ENCODE measurements at regions not wholly inside any gene's neighbourhood (a gene's known extent, or its start where the extent isn't known, plus 50 kb on each side); places are given as distances from the start of the nearest gene placed in this dataset.

DNA sequence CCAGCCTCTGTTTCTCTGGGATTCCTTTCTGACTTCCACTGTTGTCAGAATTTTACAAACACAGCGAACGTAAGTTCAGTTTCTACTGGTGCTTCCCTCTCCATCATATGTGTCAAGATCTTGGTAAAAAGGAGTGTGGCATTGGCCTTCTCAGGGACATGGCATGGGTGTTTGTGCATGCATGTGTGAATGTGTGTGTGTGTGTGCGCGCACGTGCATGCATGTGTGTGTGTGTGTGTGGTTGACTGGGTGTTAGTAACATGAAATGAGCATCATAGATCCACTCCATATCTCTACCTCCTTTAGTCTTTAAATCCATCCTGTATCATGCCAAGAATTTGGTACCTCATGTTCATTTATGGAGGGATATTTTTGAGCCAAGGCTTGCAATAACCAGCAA is 411.3 kb downstream of the NPHP4 start:
- no peak for ATAC-seq
- no peak for DNase-seq (ENCODE audit: low read depth, low spot score)
- intact Hi-C loops (cut with micrococcal nuclease; ENCODE audit: unreplicated experiment): no loop called here
- H3K9ac ChIP-seq (ENCODE audit: control insufficient read depth, insufficient read depth, low read length): no peak overlapping the region
- no peaks in the 10 kb centered on the region for H4K20me1 ChIP-seq (ENCODE audit: control insufficient read depth, insufficient read depth)
- H3K4me1 ChIP-seq (ENCODE audit: control insufficient read depth, insufficient read depth, low read length): no peaks in the 10 kb centered on the region
- CTCF ChIA-PET: no interaction called here
- FAIRE-seq: no peak
- no peak overlapping the region for H3K4me3 ChIP-seq
- SMC1A ChIA-PET (ENCODE audit: uncharacterized antibody, unreplicated experiment): no interaction called here
- no peak overlapping the region for H2AFZ ChIP-seq (ENCODE audit: control insufficient read depth, low read depth, low read length)
- no peak overlapping the region for H3K27ac ChIP-seq (ENCODE audit: control insufficient read depth, insufficient read depth)
- no peak overlapping the region for H3K4me2 ChIP-seq (ENCODE audit: control insufficient read depth, insufficient read depth)
- H3K36me3 ChIP-seq (ENCODE audit: control insufficient read depth in 2 of 2, insufficient read depth in 2 of 2, low read length in 1 of 2): no peaks in the 10 kb centered on the region
- WGBS (ENCODE audit: insufficient coverage, insufficient replicate concordance, low lambda C conversion rate, missing lambda C conversion rate): 18% methylated on average over 5 of the region's 5 CpGs
- in situ Hi-C loops (cut with MboI): no loop called here
- H3K27me3 ChIP-seq (replicated peaks in 1 of 2; ENCODE audit: control insufficient read depth in 2 of 2, insufficient read depth in 2 of 2, low read length in 1 of 2): no peaks in the 10 kb centered on the region
- TF ChIP-seq FOXM1 (IDR thresholded peaks at IDR 0.05; ENCODE audit: low read depth, low read length): no peak
- RAD21 ChIA-PET (ENCODE audit: unreplicated experiment): no interaction called here
- POLR2A ChIA-PET: no interaction called here
- no TSS peak for BruUV-seq (replicated peaks)
- no peaks in the 10 kb centered on the region for H3K9me3 ChIP-seq (replicated peaks; ENCODE audit: control insufficient read depth, insufficient read depth, low read length)
- H3K79me2 ChIP-seq (ENCODE audit: control insufficient read depth, insufficient read depth, low read length): no peaks in the 10 kb centered on the region

DNA sequence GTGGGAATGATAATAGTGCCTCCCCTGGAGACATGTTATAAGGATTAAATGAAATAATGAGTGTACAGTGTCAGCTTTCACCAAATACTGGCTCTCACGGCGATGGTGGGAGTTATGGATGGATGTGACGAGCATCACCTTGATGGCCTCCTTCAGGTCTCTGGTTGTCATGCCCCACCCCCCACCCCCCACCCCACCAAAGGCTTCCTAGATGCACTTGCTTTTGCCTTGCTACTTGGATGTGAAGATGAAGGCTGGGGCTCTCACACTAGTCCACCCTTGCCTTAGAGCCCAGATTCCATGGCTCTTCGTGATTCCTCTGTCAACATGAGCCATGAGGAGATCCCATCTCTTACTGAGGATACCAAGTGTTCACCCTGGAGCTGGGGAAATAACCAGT is 412.3 kb downstream of the NPHP4 start:
- no peaks in the 10 kb centered on the region for H3K4me1 ChIP-seq (ENCODE audit: control insufficient read depth, insufficient read depth, low read length)
- CTCF ChIA-PET: no interaction called here
- H4K20me1 ChIP-seq (ENCODE audit: control insufficient read depth, insufficient read depth): no peaks in the 10 kb centered on the region
- intact Hi-C loops (cut with micrococcal nuclease; ENCODE audit: unreplicated experiment): no loop called here
- no peaks in the 10 kb centered on the region for H3K27me3 ChIP-seq (replicated peaks in 1 of 2; ENCODE audit: control insufficient read depth in 2 of 2, insufficient read depth in 2 of 2, low read length in 1 of 2)
- in situ Hi-C loops (cut with MboI): no loop called here
- FAIRE-seq (no peak), DNase-seq (ENCODE audit: low read depth, low spot score) (no peak), ATAC-seq (no peak)
- POLR2A ChIA-PET: interaction anchor here (0.5 kb wide), 1 partner anchor 23 kb away, joined by 3 read pairs; no protein-coding TSS in a partner anchor
- H3K36me3 ChIP-seq (ENCODE audit: control insufficient read depth in 2 of 2, insufficient read depth in 2 of 2, low read length in 1 of 2): no peaks in the 10 kb centered on the region
- H3K79me2 ChIP-seq (ENCODE audit: control insufficient read depth, insufficient read depth, low read length): no peaks in the 10 kb centered on the region
- SMC1A ChIA-PET (ENCODE audit: uncharacterized antibody, unreplicated experiment): no interaction called here
- H3K27ac ChIP-seq (ENCODE audit: control insufficient read depth, insufficient read depth): no peak overlapping the region
- 0% methylated on average over 4 of the region's 4 CpGs for WGBS (ENCODE audit: insufficient coverage, insufficient replicate concordance, low lambda C conversion rate, missing lambda C conversion rate)
- RAD21 ChIA-PET (ENCODE audit: unreplicated experiment): no interaction called here
- no peak overlapping the region for H2AFZ ChIP-seq (ENCODE audit: control insufficient read depth, low read depth, low read length)
- H3K9ac ChIP-seq (ENCODE audit: control insufficient read depth, insufficient read depth, low read length): no peak overlapping the region
- H3K9me3 ChIP-seq (replicated peaks; ENCODE audit: control insufficient read depth, insufficient read depth, low read length): no peaks in the 10 kb centered on the region
- H3K4me2 ChIP-seq (ENCODE audit: control insufficient read depth, insufficient read depth): no peak overlapping the region
- no peak overlapping the region for H3K4me3 ChIP-seq
- BruUV-seq (replicated peaks): no TSS peak
- TF ChIP-seq SMAD5 (IDR thresholded peaks at IDR 0.05; ENCODE audit: low read depth): no peak
- no peak for TF ChIP-seq SP1 (IDR thresholded peaks at IDR 0.05; ENCODE audit: low read depth, low read length)
- TF ChIP-seq RELA (IDR thresholded peaks at IDR 0.05; ENCODE audit: borderline replicate concordance, partially characterized antibody): no peak
- no peak for TF ChIP-seq MTA2 (IDR thresholded peaks at IDR 0.05; ENCODE audit: low read depth)
- TF ChIP-seq BCL11A (IDR thresholded peaks at IDR 0.05; ENCODE audit: low read depth, low read length): no peak
- TF ChIP-seq EED (IDR thresholded peaks at IDR 0.05; ENCODE audit: low read depth): no peak
- TF ChIP-seq SMAD1 (IDR thresholded peaks at IDR 0.05; ENCODE audit: low read depth, partially characterized antibody): no peak
- no peak for TF ChIP-seq CREM (IDR thresholded peaks at IDR 0.05; ENCODE audit: low read depth)
- TF ChIP-seq, protein P1, sequence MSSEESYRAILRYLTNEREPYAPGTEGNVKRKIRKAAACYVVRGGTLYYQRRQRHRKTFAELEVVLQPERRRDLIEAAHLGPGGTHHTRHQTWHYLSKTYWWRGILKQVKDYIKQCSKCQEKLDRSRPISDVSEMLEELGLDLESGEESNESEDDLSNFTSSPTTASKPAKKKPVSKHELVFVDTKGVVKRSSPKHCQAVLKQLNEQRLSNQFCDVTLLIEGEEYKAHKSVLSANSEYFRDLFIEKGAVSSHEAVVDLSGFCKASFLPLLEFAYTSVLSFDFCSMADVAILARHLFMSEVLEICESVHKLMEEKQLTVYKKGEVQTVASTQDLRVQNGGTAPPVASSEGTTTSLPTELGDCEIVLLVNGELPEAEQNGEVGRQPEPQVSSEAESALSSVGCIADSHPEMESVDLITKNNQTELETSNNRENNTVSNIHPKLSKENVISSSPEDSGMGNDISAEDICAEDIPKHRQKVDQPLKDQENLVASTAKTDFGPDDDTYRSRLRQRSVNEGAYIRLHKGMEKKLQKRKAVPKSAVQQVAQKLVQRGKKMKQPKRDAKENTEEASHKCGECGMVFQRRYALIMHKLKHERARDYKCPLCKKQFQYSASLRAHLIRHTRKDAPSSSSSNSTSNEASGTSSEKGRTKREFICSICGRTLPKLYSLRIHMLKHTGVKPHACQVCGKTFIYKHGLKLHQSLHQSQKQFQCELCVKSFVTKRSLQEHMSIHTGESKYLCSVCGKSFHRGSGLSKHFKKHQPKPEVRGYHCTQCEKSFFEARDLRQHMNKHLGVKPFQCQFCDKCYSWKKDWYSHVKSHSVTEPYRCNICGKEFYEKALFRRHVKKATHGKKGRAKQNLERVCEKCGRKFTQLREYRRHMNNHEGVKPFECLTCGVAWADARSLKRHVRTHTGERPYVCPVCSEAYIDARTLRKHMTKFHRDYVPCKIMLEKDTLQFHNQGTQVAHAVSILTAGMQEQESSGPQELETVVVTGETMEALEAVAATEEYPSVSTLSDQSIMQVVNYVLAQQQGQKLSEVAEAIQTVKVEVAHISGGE (CRISPR knock-in tag; IDR thresholded peaks at IDR 0.05): no peak
- TF ChIP-seq, protein P2, sequence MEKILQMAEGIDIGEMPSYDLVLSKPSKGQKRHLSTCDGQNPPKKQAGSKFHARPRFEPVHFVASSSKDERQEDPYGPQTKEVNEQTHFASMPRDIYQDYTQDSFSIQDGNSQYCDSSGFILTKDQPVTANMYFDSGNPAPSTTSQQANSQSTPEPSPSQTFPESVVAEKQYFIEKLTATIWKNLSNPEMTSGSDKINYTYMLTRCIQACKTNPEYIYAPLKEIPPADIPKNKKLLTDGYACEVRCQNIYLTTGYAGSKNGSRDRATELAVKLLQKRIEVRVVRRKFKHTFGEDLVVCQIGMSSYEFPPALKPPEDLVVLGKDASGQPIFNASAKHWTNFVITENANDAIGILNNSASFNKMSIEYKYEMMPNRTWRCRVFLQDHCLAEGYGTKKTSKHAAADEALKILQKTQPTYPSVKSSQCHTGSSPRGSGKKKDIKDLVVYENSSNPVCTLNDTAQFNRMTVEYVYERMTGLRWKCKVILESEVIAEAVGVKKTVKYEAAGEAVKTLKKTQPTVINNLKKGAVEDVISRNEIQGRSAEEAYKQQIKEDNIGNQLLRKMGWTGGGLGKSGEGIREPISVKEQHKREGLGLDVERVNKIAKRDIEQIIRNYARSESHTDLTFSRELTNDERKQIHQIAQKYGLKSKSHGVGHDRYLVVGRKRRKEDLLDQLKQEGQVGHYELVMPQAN (conservative IDR thresholded peaks at IDR 0.05): no peak
- TF ChIP-seq WRNIP1 (IDR thresholded peaks at IDR 0.05; ENCODE audit: borderline replicate concordance, low read depth, low read length): no peak
- TF ChIP-seq TARDBP (IDR thresholded peaks at IDR 0.05; ENCODE audit: borderline replicate concordance): no peak
- TF ChIP-seq ZBED1 (IDR thresholded peaks at IDR 0.05; ENCODE audit: borderline replicate concordance): no peak
- TF ChIP-seq SIN3A (IDR thresholded peaks at IDR 0.05; ENCODE audit: low read depth, low read length): no peak
- TF ChIP-seq ZSCAN29 (IDR thresholded peaks at IDR 0.05): no peak
- no peak for TF ChIP-seq GATAD2B (conservative IDR thresholded peaks at IDR 0.05; ENCODE audit: low read depth)
